ENCODE measurements at regions not wholly inside any gene's neighbourhood (a gene's known extent, or its start where the extent isn't known, plus 50 kb on each side); places are given as distances from the start of the nearest gene placed in this dataset.

DNA sequence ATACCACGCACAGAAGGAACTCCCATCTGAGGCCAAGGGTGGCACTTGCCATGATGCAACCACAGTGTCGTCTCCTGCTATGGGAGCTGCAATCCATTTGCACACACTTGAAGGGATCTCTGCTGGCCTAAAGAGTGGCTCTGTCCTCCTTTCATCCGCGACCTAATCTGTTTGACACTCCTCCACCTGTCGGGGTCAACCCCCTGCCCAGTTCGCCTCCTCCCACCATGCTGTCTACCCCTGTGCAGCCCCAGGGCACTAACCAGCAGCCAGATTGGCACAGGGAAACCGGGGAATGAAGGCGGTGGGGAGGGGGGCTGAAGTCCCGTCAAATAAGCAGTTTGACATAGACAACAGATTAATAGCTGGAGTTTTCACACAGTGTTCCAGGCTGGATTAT is 58.1 kb upstream of the FOXQ1 start:
- TF ChIP-seq POLR2A (IDR thresholded peaks at IDR 0.05) (no peak), POLR2AphosphoS5 (IDR thresholded peaks at IDR 0.05) (no peak), EP300 (IDR thresholded peaks at IDR 0.05) (no peak)
- TF ChIP-seq, protein P1, sequence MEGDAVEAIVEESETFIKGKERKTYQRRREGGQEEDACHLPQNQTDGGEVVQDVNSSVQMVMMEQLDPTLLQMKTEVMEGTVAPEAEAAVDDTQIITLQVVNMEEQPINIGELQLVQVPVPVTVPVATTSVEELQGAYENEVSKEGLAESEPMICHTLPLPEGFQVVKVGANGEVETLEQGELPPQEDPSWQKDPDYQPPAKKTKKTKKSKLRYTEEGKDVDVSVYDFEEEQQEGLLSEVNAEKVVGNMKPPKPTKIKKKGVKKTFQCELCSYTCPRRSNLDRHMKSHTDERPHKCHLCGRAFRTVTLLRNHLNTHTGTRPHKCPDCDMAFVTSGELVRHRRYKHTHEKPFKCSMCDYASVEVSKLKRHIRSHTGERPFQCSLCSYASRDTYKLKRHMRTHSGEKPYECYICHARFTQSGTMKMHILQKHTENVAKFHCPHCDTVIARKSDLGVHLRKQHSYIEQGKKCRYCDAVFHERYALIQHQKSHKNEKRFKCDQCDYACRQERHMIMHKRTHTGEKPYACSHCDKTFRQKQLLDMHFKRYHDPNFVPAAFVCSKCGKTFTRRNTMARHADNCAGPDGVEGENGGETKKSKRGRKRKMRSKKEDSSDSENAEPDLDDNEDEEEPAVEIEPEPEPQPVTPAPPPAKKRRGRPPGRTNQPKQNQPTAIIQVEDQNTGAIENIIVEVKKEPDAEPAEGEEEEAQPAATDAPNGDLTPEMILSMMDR (IDR thresholded peaks at IDR 0.05) = no peak
